HepG2 (cell line): ENCODE measurements at regions not wholly inside any gene's neighbourhood (a gene's known extent, or its start where the extent isn't known, plus 50 kb on each side); places are given as distances from the start of the nearest gene placed in this dataset.
"Not testable (repeated sequence)": the region's sequence is repeated elsewhere in the genome, so short reads cannot be mapped to it uniquely, and the experiment has no call there.

Experiments used
- HDAC6 ChIP-seq: fragments of 200-600 bp; sonication (generic); IDR thresholded peaks from 2 replicates; pipeline ENCODE4 v1.7.0; 2017; ENCODE audit warnings: mild to moderate bottlenecking, antibody characterized with exemption, low read length, low read depth
- JUN ChIP-seq: sonication (generic); formaldehyde crosslinking; IDR thresholded peaks from 2 replicates; pipeline ENCODE4 v1.4.0; 2020; ENCODE audit warnings: mild to moderate bottlenecking, missing genetic modification reagents
- NFIC ChIP-seq: IDR thresholded peaks from 2 replicates; pipeline ENCODE4 v1.6.1; 2012; ENCODE audit warnings: mild to moderate bottlenecking, low read length, inconsistent platforms
- SNAI1 ChIP-seq: sonication (generic); formaldehyde crosslinking; IDR thresholded peaks from 2 replicates; pipeline ENCODE4 v1.5.0; 2020; ENCODE audit warnings: mild to moderate bottlenecking, missing genetic modification reagents, borderline replicate concordance
- SRF ChIP-seq: IDR thresholded peaks from 2 replicates; pipeline ENCODE4 v1.6.1; 2011; ENCODE audit warnings: mild to moderate bottlenecking, low read depth, low read length, moderate library complexity
- ZBTB1 ChIP-seq: sonication (generic); formaldehyde crosslinking; IDR thresholded peaks from 2 replicates; pipeline ENCODE4 v1.4.0; 2020; ENCODE audit warnings: missing genetic modification reagents, borderline replicate concordance
- ZNF460 ChIP-seq: sonication (generic); formaldehyde crosslinking; IDR thresholded peaks from 2 replicates; pipeline ENCODE4 v1.5.1; 2020; ENCODE audit warnings: missing genetic modification reagents, mild to moderate bottlenecking, borderline replicate concordance

- TF ChIP-seq ZBTB1 (CRISPR knock-in tag); ZNF460 (CRISPR knock-in tag); NFIC; SRF; SNAI1 (CRISPR knock-in tag); HDAC6; JUN (CRISPR knock-in tag): not testable (repeated sequence)
Observed at GRCh38 chr3:3941380-3941779, 142.1 kb downstream of the LRRN1 start.
